ENCODE measurements at regions not wholly inside any gene's neighbourhood (a gene's known extent, or its start where the extent isn't known, plus 50 kb on each side); places are given as distances from the start of the nearest gene placed in this dataset.

DNA sequence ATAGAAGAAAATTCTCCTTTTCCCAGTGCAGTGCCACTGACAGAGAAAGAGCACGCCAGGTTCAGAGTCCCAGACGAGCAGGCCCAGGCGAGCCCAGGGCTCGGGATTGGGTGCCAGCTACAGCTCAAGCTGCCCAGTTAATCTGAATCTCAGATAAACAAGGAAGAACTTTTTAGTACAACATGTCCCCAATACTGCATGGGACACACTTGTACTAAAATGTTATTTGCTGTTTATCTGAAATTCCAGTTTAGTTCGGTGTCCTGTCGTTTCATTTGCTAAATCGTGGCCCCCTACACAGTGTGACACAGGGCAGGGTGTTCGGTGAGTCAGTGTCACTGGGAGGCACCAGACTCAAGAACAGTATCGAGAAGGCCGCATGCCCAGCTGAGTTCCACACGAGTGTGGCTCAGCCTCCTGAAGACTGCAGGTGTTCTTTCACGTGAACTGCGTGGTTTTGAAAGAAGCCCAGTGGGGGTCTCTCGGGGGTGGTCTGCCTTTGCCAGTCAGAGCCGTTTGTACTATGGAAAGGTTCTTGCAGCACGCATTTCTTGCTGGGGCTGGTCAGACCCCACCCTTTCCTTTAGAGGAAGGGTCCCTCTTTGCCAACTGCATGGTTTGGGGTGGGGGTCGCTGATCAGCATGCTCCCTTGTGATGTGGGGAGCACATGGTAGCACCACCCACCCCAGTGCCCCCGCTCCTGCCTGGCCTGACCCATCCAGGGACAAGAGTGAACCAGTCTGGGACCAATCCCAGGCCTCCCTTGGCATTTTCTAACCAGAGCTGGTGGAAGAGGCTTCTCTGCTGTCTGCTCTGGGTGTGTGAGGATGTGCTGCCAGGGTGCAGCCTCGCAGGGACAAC is 115.6 kb upstream of the B3GAT1 start:
- 78% methylated on average over 19 of the region's 19 CpGs for WGBS
- H3K4me1 ChIP-seq (replicated peaks): no peaks in the 10 kb centered on the region
- intact Hi-C loops (cut with DNase I): no loop called here

DNA sequence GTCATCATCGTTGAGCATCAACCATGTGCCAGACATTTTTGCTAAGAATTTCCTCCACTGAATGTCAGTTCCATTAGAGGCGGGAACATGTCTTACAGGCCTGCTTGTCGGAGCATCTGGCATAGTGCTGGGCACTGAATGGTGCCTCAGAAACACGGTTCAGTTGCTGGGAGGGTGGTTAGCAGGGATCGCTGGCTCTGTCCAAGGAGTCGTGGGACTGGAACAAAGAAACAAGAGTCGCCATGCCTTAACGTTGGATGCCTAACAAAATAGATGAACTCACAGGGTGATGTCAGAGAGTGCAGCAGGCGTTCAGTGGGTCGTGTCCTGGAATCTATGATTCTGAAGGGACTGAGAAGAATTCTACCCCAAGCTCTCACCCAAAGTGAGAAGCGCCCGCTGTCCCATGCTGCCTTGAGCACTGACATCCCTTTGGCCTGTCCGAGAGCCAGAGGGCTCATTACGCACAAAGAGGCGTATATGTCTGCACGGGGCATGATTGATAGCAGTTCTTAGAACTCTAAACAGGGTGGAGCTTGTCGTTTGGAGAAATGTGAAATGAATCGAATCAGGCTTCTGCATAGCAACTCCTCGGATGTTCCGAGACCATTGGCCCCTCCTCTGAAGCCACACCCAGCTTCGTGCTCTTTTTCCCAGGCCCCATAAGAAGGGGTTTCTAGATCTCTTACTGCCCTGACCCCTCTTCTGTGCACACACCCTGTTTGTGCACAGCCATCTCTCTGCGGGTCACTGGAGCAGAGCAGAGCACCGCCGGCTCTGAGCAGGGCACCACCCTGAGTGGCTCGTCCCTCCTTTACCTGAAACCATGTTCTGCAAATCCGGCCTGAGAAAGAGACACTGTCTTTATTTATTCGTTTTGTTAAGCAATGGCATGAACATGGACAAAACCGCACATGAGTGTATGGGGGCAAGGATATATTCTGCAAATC is 113.1 kb upstream of the B3GAT1 start:
- Histone ChIP-seq H3K36me3 (no peaks in the 10 kb centered on the region), H3K9me3 (no peaks in the 10 kb centered on the region), H3K4me3 (no peak overlapping the region), H3K27ac (no peak overlapping the region), H3K27me3 (replicated peaks; ENCODE audit: insufficient read depth) (no peaks in the 10 kb centered on the region), H3K4me1 (replicated peaks) (no peaks in the 10 kb centered on the region)
- TF ChIP-seq POLR2AphosphoS5 (IDR thresholded peaks at IDR 0.05) (no peak), POLR2A (IDR thresholded peaks at IDR 0.05) (no peak)
- TF ChIP-seq, protein P1, sequence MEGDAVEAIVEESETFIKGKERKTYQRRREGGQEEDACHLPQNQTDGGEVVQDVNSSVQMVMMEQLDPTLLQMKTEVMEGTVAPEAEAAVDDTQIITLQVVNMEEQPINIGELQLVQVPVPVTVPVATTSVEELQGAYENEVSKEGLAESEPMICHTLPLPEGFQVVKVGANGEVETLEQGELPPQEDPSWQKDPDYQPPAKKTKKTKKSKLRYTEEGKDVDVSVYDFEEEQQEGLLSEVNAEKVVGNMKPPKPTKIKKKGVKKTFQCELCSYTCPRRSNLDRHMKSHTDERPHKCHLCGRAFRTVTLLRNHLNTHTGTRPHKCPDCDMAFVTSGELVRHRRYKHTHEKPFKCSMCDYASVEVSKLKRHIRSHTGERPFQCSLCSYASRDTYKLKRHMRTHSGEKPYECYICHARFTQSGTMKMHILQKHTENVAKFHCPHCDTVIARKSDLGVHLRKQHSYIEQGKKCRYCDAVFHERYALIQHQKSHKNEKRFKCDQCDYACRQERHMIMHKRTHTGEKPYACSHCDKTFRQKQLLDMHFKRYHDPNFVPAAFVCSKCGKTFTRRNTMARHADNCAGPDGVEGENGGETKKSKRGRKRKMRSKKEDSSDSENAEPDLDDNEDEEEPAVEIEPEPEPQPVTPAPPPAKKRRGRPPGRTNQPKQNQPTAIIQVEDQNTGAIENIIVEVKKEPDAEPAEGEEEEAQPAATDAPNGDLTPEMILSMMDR (IDR thresholded peaks at IDR 0.05): no peak
- intact Hi-C loops (cut with DNase I): no loop called here
- no peak for DNase-seq (ENCODE audit: low spot score)
- 86% methylated on average over 28 of the region's 28 CpGs for WGBS

More for the DNA sequence above, 115.6 kb upstream of the B3GAT1 start:
- no peaks in the 10 kb centered on the region for H3K9me3 ChIP-seq
- no peaks in the 10 kb centered on the region for H3K36me3 ChIP-seq
- no peak overlapping the region for H3K4me3 ChIP-seq
- DNase-seq (ENCODE audit: low spot score): peak; percentile 38
- TF ChIP-seq, protein P1 (IDR thresholded peaks at IDR 0.05): no peak
- TF ChIP-seq POLR2A (IDR thresholded peaks at IDR 0.05) (no peak), POLR2AphosphoS5 (IDR thresholded peaks at IDR 0.05) (peak; percentile 55)
- no peaks in the 10 kb centered on the region for H3K27me3 ChIP-seq (replicated peaks; ENCODE audit: insufficient read depth)
- peak overlapping the region in 1 of 2 donors; percentile 52 for H3K27ac ChIP-seq

DNA sequence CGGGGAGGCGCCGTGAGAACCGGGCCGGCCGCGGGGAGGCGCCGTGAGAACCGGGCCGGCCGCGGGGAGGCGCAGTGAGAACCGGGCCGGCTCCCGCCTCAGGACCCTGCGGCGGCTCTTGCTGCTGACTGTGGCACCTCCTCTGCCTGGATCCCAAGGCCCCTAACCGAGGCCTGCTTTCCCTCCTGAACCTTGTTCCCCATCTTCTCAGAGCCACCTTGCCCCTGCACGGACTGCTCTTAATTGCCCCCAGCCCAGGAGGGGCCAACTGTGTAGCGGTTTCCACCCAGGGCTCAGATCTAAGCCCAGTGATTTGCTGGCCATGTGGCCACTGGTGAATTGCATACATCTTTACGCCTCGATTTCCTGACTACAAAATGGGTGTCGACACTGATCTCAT is 112.2 kb upstream of the B3GAT1 start:
- TF ChIP-seq POLR2A (IDR thresholded peaks at IDR 0.05) (no peak), POLR2AphosphoS5 (IDR thresholded peaks at IDR 0.05) (no peak)
- TF ChIP-seq, protein P1 (IDR thresholded peaks at IDR 0.05): no peak
- no peak for DNase-seq (ENCODE audit: low spot score)
- no peaks in the 10 kb centered on the region for H3K4me1 ChIP-seq (replicated peaks)
- intact Hi-C loops (cut with DNase I): no loop called here
- H3K27ac ChIP-seq: no peak overlapping the region
- no peaks in the 10 kb centered on the region for H3K36me3 ChIP-seq
- H3K4me3 ChIP-seq: no peak overlapping the region
- no peaks in the 10 kb centered on the region for H3K27me3 ChIP-seq (replicated peaks; ENCODE audit: insufficient read depth)
- WGBS: 93% methylated on average over 20 of the region's 25 CpGs
- H3K9me3 ChIP-seq: no peaks in the 10 kb centered on the region

DNA sequence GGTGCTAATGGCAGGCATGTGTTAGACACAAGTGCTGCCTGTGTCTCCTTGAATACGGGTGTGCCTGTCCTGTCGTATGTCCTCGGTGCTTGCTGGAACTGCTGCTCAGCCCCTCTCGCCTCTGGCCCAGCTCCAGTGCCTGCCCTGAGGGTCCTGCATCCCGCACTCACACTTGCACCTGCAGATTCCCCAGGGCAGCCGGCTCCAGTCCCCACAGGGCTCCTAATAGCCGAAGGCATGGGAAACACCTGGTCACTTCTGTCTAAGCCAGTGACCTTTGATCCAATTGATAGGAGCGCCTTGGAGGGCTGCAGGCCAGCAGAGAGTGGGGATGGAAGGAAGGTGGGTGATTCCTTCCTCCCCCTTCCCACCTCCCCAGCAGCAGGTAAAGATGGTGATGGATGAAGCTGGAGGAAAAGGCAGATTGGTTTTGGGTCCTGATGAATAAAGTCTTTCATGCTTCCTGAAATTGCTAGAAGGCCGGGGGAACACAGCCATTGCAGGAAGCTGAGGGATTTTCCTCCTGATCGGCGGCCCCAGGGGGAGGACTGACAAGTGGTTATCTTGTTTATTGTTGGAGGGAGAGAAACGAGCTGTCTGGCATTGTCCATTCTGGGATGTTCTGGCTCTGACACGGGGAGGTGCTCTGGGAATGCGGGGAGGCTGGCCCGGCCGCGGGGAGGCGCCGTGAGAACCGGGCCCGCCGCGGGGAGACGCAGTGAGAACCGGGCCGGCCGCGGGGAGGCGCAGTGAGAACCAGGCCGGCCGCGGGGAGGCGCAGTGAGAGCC is 110.9 kb upstream of the B3GAT1 start:
- Histone ChIP-seq H3K9me3 (no peaks in the 10 kb centered on the region), H3K27me3 (replicated peaks; ENCODE audit: insufficient read depth) (no peaks in the 10 kb centered on the region), H3K27ac (no peak overlapping the region), H3K4me3 (no peak overlapping the region), H3K36me3 (no peaks in the 10 kb centered on the region), H3K4me1 (replicated peaks) (peaks cover 3% of the 10 kb centered on the region)
- DNase-seq (ENCODE audit: low spot score): no peak
- TF ChIP-seq, protein P1 (IDR thresholded peaks at IDR 0.05): no peak
- no peak for TF ChIP-seq POLR2AphosphoS5 (IDR thresholded peaks at IDR 0.05)
- TF ChIP-seq POLR2A (IDR thresholded peaks at IDR 0.05): no peak
- 75% methylated on average over 31 of the region's 33 CpGs for WGBS
- intact Hi-C loops (cut with DNase I): no loop called here

All from prostate gland (tissue), 2 donors.